ENCODE measurements at regions not wholly inside any gene's neighbourhood (a gene's known extent, or its start where the extent isn't known, plus 50 kb on each side); places are given as distances from the start of the nearest gene placed in this dataset.
"Not testable (repeated sequence)": the region's sequence is repeated elsewhere in the genome, so short reads cannot be mapped to it uniquely, and the experiment has no call there.

DNA sequence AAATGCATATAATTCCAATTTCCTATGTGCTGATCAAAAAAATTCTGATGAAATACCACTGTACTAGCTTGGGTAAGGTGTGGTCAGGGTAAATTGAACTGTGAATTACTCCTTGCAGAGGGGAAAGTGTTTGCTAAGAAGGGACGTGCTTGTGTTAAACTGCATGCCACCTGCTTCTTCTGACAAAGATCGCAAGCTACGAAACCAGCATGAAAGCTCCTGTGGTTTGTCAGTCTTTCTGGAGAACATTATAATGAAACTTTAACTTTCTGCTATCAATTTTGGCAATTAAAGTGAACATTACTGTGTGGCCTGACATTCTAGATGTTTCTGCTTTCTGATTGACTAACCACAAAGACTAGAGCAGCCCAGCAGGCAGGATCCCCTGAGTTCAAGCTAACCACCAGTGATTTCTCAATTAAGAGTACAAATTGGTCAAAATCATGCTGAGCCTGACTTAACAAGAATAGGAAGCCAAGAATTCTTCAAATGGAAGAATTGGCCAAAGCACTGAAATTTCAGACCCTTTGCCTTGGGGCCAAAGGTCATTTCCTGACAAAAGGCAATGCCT lies 239.0 kb downstream of the SLITRK2 start:
- H3K36me3 Mint-ChIP-seq (ENCODE audit: unreplicated experiment), result no peaks in the 10 kb centered on the region
- no peak overlapping the region for H3K4me3 Mint-ChIP-seq (ENCODE audit: unreplicated experiment)
- H3K4me1 Mint-ChIP-seq (ENCODE audit: low read depth, unreplicated experiment), result peaks cover 10% of the 10 kb centered on the region
- TF ChIP-seq, protein P1, sequence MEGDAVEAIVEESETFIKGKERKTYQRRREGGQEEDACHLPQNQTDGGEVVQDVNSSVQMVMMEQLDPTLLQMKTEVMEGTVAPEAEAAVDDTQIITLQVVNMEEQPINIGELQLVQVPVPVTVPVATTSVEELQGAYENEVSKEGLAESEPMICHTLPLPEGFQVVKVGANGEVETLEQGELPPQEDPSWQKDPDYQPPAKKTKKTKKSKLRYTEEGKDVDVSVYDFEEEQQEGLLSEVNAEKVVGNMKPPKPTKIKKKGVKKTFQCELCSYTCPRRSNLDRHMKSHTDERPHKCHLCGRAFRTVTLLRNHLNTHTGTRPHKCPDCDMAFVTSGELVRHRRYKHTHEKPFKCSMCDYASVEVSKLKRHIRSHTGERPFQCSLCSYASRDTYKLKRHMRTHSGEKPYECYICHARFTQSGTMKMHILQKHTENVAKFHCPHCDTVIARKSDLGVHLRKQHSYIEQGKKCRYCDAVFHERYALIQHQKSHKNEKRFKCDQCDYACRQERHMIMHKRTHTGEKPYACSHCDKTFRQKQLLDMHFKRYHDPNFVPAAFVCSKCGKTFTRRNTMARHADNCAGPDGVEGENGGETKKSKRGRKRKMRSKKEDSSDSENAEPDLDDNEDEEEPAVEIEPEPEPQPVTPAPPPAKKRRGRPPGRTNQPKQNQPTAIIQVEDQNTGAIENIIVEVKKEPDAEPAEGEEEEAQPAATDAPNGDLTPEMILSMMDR (IDR thresholded peaks at IDR 0.05; ENCODE audit: partially characterized antibody, unreplicated experiment), result no peak
- no peak overlapping the region for H3K27ac Mint-ChIP-seq (ENCODE audit: unreplicated experiment)
- DNase-seq, result no peak
- peaks cover 2% of the 10 kb centered on the region for H3K27me3 Mint-ChIP-seq (ENCODE audit: unreplicated experiment)
- no peaks in the 10 kb centered on the region for H3K9me3 Mint-ChIP-seq (ENCODE audit: unreplicated experiment)

DNA sequence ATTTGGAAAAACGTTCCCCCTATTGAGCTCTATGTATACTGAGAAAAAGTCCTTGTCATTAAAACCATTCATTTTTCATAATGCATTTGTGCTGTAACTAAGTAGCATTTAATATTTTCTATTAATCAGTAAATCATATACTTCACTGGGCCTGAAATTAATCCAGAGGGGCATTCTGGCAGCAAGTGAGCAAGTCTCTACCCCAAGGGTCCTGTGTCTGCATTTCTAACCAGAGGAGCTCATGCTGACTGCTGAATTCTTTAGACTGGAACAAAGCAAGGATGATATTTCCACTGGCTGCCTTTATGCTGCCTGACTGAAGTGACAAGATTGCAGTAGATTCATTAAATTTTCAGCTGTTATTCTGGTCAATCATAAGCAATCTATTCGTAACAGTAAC lies 246.5 kb downstream of the SLITRK2 start:
- Mint-ChIP-seq H3K9me3 (ENCODE audit: unreplicated experiment) (no peaks in the 10 kb centered on the region), H3K4me3 (ENCODE audit: unreplicated experiment) (no peak overlapping the region), H3K27me3 (ENCODE audit: unreplicated experiment) (peaks cover 2% of the 10 kb centered on the region), H3K27ac (ENCODE audit: unreplicated experiment) (no peak overlapping the region), H3K36me3 (ENCODE audit: unreplicated experiment) (no peaks in the 10 kb centered on the region), H3K4me1 (ENCODE audit: low read depth, unreplicated experiment) (no peaks in the 10 kb centered on the region)
- TF ChIP-seq, protein P1 (IDR thresholded peaks at IDR 0.05; ENCODE audit: partially characterized antibody, unreplicated experiment), result no peak
- no peak for DNase-seq

DNA sequence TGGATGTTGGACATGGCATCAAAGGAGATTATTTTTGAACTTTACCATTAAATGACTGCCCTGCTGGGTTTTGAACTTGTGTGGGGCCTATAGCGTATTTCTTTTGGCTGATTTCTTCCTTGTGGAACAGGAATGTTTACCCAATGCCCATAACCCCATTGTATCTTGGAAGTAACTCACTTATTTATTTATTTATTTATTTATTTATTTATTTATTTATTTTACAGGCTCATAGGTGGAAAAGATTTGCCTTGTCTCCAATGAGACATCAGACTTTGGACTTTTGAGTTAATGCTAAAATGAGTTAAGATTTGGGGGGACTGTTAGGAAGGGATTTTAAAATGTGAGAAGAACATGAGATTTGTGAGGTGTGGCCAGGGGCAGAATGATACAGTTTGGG lies 273.1 kb downstream of the SLITRK2 start:
- DNase-seq, result no peak
- no peak overlapping the region for H3K27ac Mint-ChIP-seq (ENCODE audit: unreplicated experiment)
- no peaks in the 10 kb centered on the region for H3K27me3 Mint-ChIP-seq (ENCODE audit: unreplicated experiment)
- H3K4me3 Mint-ChIP-seq (ENCODE audit: unreplicated experiment), result no peak overlapping the region
- H3K9me3 Mint-ChIP-seq (ENCODE audit: unreplicated experiment), result no peaks in the 10 kb centered on the region
- no peaks in the 10 kb centered on the region for H3K4me1 Mint-ChIP-seq (ENCODE audit: low read depth, unreplicated experiment)
- TF ChIP-seq, protein P1 (IDR thresholded peaks at IDR 0.05; ENCODE audit: partially characterized antibody, unreplicated experiment), result no peak
- H3K36me3 Mint-ChIP-seq (ENCODE audit: unreplicated experiment), result no peaks in the 10 kb centered on the region

DNA sequence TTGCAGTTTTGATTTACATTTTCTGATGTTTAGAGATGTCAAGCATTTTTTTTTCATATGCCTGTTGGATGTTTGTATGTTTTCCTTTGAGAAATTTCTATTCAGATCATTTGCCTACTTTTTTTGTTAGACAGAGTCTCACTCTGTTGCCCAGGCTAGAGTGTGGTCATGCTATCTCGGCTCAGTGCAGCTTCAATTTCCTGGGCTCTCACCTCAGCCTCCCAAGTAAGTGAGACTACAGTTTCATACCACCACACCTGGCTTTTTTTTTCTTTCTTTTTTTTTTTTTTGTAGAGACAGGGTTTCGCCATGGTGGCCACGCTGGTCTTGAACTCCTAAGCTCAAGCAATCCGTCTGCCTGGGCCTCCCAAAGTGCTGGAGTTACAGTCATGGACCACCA lies 291.7 kb downstream of the SLITRK2 start:
- Mint-ChIP-seq H3K9me3 (ENCODE audit: unreplicated experiment) (peaks cover 1% of the 10 kb centered on the region), H3K4me3 (ENCODE audit: unreplicated experiment) (no peak overlapping the region), H3K4me1 (ENCODE audit: low read depth, unreplicated experiment) (no peaks in the 10 kb centered on the region), H3K27me3 (ENCODE audit: unreplicated experiment) (no peaks in the 10 kb centered on the region), H3K36me3 (ENCODE audit: unreplicated experiment) (no peaks in the 10 kb centered on the region), H3K27ac (ENCODE audit: unreplicated experiment) (no peak overlapping the region)
- TF ChIP-seq, protein P1 (IDR thresholded peaks at IDR 0.05; ENCODE audit: partially characterized antibody, unreplicated experiment), result no peak
- DNase-seq, result no peak

DNA sequence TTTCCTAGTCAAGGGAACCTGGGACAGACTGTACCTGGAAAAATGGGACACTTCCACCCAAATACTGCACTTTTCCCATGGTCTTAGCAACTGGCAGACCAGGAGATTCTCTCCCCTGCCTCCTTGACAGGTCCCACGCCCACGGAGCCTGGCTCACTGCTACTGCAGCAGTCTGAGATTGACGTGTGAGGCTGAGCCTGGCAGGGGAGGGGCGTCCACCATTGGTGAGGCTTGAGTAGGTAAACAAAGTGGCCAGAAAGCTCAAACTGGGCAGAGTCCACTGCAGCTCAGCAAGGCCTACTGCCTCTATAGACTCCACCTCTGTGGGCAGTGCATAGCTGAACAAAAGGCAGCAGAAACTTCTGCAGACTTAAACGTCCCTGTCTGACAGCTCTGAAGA lies 301.4 kb downstream of the SLITRK2 start:
- not testable (repeated sequence) for H3K4me3 Mint-ChIP-seq (ENCODE audit: unreplicated experiment); H3K9me3 Mint-ChIP-seq (ENCODE audit: unreplicated experiment); H3K27ac Mint-ChIP-seq (ENCODE audit: unreplicated experiment); DNase-seq; H3K27me3 Mint-ChIP-seq (ENCODE audit: unreplicated experiment); H3K4me1 Mint-ChIP-seq (ENCODE audit: low read depth, unreplicated experiment); H3K36me3 Mint-ChIP-seq (ENCODE audit: unreplicated experiment)
